T-helper 17 cell (primary cell): ENCODE measurements at regions not wholly inside any gene's neighbourhood (a gene's known extent, or its start where the extent isn't known, plus 50 kb on each side); places are given as distances from the start of the nearest gene placed in this dataset.
"Not testable (repeated sequence)": the region's sequence is repeated elsewhere in the genome, so short reads cannot be mapped to it uniquely, and the experiment has no call there.

Experiments used
- ATAC-seq: fragments of 150-1000 bp; cut with Tn5 transposase; 2 replicates; pipeline ENCODE4 v1.10.0; 2021; ENCODE audit warnings: mild to moderate bottlenecking, moderate library complexity
- DNase-seq, 3 donors: peaks; one replicate each; pipeline versions ENCODE4 v3.0.0 to v3.0.0-alpha.2; 2020 to 2021
- H3K9me3 ChIP-seq: one replicate; pipeline ENCODE4 v1.7.0; 2013; ENCODE audit warnings: low read length, mild to moderate bottlenecking; ENCODE audit not compliant: control insufficient read depth, poor library complexity, severe bottlenecking
- H3K27ac Mint-ChIP-seq: one replicate; pipeline ENCODE4 v1.8.0; 2022; ENCODE audit warnings: mild to moderate bottlenecking, moderate library complexity, mixed read lengths
- H3K27me3 Mint-ChIP-seq: one replicate; pipeline ENCODE4 v1.8.0; 2022; ENCODE audit warnings: mixed read lengths
- H3K36me3 Mint-ChIP-seq: one replicate; pipeline ENCODE4 v1.8.0; 2022; ENCODE audit warnings: low read depth, mixed read lengths
- H3K4me1 Mint-ChIP-seq: one replicate; pipeline ENCODE4 v1.8.0; 2022; ENCODE audit warnings: mild to moderate bottlenecking, mixed read lengths
- H3K4me3 Mint-ChIP-seq: one replicate; pipeline ENCODE4 v1.8.0; 2022; ENCODE audit warnings: mild to moderate bottlenecking, moderate library complexity, mixed read lengths

- DNase-seq, ATAC-seq, H3K27me3 Mint-ChIP-seq, H3K4me3 Mint-ChIP-seq, H3K9me3 ChIP-seq, H3K27ac Mint-ChIP-seq, H3K4me1 Mint-ChIP-seq, H3K36me3 Mint-ChIP-seq: not testable (repeated sequence)
Observed at GRCh38 chr12:25710938-25711605, 158.0 kb upstream of the LMNTD1 start.

DNA sequence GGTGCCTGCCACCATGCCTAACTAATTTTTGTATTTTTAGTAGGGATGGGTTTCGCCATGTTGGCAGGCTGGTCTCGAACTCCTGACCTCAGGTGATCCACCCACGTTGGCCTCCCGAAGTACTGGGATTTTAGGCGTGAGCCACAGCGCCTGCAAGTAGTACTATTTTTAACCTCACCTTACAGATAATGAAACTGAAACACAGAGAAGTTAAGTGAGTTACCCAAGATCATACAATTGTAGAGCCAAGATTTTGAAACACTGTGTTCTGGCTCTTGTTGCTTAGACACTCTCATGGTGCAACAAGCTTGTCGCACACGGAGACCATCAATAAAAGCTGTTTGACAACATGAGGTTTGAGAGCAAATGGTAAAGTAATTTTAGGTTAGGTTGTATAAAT is 159.1 kb upstream of the LMNTD1 start:
- ATAC-seq (no peak), DNase-seq (no peak)
- H3K9me3 ChIP-seq: no peaks in the 10 kb centered on the region
- H3K27me3 Mint-ChIP-seq: no peaks in the 10 kb centered on the region
- H3K4me1 Mint-ChIP-seq: no peaks in the 10 kb centered on the region
- no peak overlapping the region for H3K27ac Mint-ChIP-seq
- H3K36me3 Mint-ChIP-seq: no peaks in the 10 kb centered on the region
- no peak overlapping the region for H3K4me3 Mint-ChIP-seq

GRCh38 chr12:25713264-25713663 is 160.2 kb upstream of the LMNTD1 start:
- DNase-seq: no peak
- H3K36me3 Mint-ChIP-seq: no peaks in the 10 kb centered on the region
- no peak overlapping the region for H3K4me3 Mint-ChIP-seq
- no peak for ATAC-seq
- H3K27me3 Mint-ChIP-seq: no peaks in the 10 kb centered on the region
- no peak overlapping the region for H3K27ac Mint-ChIP-seq
- no peaks in the 10 kb centered on the region for H3K4me1 Mint-ChIP-seq
- no peaks in the 10 kb centered on the region for H3K9me3 ChIP-seq

GRCh38 chr12:25714198-25714984 is 161.3 kb upstream of the LMNTD1 start:
- no peaks in the 10 kb centered on the region for H3K4me1 Mint-ChIP-seq
- no peak for ATAC-seq
- no peak overlapping the region for H3K4me3 Mint-ChIP-seq
- no peaks in the 10 kb centered on the region for H3K36me3 Mint-ChIP-seq
- no peak overlapping the region for H3K27ac Mint-ChIP-seq
- H3K9me3 ChIP-seq: no peaks in the 10 kb centered on the region
- H3K27me3 Mint-ChIP-seq: no peaks in the 10 kb centered on the region
- no peak for DNase-seq

DNA sequence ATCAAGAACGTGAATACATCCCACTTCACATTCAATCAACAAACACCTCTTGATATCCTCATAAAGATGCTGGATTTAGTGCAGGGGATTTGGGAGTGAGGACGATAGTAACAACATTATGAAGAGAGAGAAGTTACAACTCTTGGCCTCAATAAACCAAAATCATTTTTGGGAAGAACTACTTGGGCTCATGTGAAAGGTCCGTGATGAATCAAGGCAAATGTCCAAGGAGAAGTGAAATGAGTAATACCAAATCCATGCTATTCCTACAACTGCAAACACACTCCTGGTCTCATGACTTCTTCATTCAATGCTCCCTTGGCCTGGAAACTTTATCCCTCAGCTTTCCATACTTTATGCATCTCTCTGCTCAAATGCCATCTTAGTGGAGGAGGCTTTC is 162.0 kb upstream of the LMNTD1 start:
- H3K36me3 Mint-ChIP-seq: no peaks in the 10 kb centered on the region
- no peak for DNase-seq
- H3K27ac Mint-ChIP-seq: no peak overlapping the region
- no peak overlapping the region for H3K4me3 Mint-ChIP-seq
- no peak for ATAC-seq
- H3K4me1 Mint-ChIP-seq: no peaks in the 10 kb centered on the region
- H3K27me3 Mint-ChIP-seq: no peaks in the 10 kb centered on the region
- no peaks in the 10 kb centered on the region for H3K9me3 ChIP-seq

GRCh38 chr12:25716842-25717241 is 163.8 kb upstream of the LMNTD1 start:
- ATAC-seq (no peak), DNase-seq (no peak)
- Mint-ChIP-seq H3K4me1 (no peaks in the 10 kb centered on the region), H3K27ac (no peak overlapping the region), H3K4me3 (no peak overlapping the region), H3K36me3 (no peaks in the 10 kb centered on the region), H3K27me3 (no peaks in the 10 kb centered on the region)
- no peaks in the 10 kb centered on the region for H3K9me3 ChIP-seq

GRCh38 chr12:25717552-25717951 is 164.5 kb upstream of the LMNTD1 start:
- DNase-seq (no peak), ATAC-seq (no peak)
- no peak overlapping the region for H3K27ac Mint-ChIP-seq
- no peak overlapping the region for H3K4me3 Mint-ChIP-seq
- H3K9me3 ChIP-seq: no peaks in the 10 kb centered on the region
- H3K4me1 Mint-ChIP-seq: no peaks in the 10 kb centered on the region
- H3K36me3 Mint-ChIP-seq: no peaks in the 10 kb centered on the region
- H3K27me3 Mint-ChIP-seq: no peaks in the 10 kb centered on the region

DNA sequence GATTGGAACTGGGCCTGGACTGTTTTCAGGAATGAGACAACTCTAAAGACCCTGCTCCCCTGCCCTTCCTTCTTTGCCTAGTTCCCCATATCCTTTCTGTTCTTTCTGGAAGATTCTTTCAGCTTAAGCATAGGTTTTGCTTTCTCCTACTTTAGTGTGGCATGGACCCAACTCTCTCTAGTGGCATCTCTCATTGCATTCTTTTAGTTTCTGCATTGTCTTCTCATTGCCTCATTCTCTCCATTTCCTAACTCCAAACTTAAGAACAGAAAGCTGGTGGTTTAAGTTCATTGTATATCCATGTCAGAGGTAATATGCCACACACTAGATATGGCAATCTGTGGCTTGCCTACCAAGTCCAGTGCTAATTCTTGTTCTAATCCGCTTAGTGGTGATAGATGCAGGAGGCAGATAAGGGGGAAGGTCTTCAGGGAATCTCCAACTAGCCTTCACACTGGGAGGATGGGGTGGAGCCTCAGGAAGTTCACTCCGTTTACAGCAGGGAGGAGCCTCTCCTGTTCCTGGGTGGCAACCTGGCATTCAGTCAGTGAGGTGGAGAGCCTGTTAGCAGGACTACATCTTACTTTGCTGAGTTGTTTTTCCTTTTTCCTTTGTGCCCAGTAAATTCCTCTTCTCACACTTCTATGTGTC is 165.1 kb upstream of the LMNTD1 start:
- no peaks in the 10 kb centered on the region for H3K27me3 Mint-ChIP-seq
- ATAC-seq (no peak), DNase-seq (no peak)
- H3K36me3 Mint-ChIP-seq: no peaks in the 10 kb centered on the region
- H3K4me1 Mint-ChIP-seq: no peaks in the 10 kb centered on the region
- no peak overlapping the region for H3K4me3 Mint-ChIP-seq
- no peak overlapping the region for H3K27ac Mint-ChIP-seq
- H3K9me3 ChIP-seq: no peaks in the 10 kb centered on the region

DNA sequence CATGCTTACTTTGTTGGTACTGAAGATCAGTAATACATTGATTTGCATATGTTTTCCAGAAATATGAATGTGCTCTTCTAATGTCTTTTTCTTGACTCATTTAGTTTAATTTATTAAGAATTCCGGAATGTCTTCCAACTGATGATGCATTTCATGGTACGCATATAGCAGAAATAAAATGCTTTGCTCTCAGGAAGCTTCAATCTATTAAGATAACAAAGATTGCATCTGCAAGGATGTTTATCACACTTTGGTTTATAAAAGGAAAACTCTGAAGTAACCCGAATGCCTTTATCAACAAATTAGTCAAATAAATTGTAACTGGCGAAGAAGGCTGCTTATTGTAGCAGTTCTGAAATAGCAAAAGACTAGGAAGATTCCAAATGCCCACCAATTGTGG is 166.4 kb upstream of the LMNTD1 start:
- no peaks in the 10 kb centered on the region for H3K36me3 Mint-ChIP-seq
- H3K27me3 Mint-ChIP-seq: no peaks in the 10 kb centered on the region
- ATAC-seq (no peak), DNase-seq (no peak)
- H3K27ac Mint-ChIP-seq: no peak overlapping the region
- no peaks in the 10 kb centered on the region for H3K4me1 Mint-ChIP-seq
- no peak overlapping the region for H3K4me3 Mint-ChIP-seq
- H3K9me3 ChIP-seq: no peaks in the 10 kb centered on the region

DNA sequence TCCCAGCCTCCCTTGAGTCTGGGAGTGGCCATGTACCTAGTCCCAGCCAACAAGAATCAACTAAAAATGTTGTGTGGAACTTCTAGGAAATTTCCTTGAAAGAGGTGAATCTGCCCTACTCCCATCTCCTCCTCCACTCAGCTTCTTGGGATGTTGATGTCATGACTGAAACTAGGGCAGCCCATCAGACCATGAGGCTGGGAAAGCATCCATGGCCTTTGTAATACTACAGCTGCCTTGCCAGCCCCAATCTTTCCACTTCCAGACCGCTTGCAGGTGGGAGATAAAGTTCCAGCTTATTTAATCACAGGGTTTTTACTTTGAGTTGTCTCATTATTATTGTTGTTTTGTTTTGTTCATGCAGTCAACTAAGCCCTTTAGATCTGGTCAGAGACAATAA is 170.3 kb upstream of the LMNTD1 start:
- H3K27ac Mint-ChIP-seq: no peak overlapping the region
- no peak for DNase-seq
- ATAC-seq: no peak
- H3K9me3 ChIP-seq: no peaks in the 10 kb centered on the region
- H3K4me3 Mint-ChIP-seq: no peak overlapping the region
- H3K4me1 Mint-ChIP-seq: no peaks in the 10 kb centered on the region
- H3K36me3 Mint-ChIP-seq: no peaks in the 10 kb centered on the region
- no peaks in the 10 kb centered on the region for H3K27me3 Mint-ChIP-seq

- no peaks in the 10 kb centered on the region for H3K9me3 ChIP-seq
- H3K27ac Mint-ChIP-seq: no peak overlapping the region
- ATAC-seq (no peak), DNase-seq (no peak)
- H3K36me3 Mint-ChIP-seq: no peaks in the 10 kb centered on the region
- no peaks in the 10 kb centered on the region for H3K27me3 Mint-ChIP-seq
- H3K4me3 Mint-ChIP-seq: no peak overlapping the region
- no peaks in the 10 kb centered on the region for H3K4me1 Mint-ChIP-seq
Observed at GRCh38 chr12:25723921-25724491, 170.9 kb upstream of the LMNTD1 start.

- no peaks in the 10 kb centered on the region for H3K27me3 Mint-ChIP-seq
- no peak for ATAC-seq
Observed at GRCh38 chr12:25725470-25725869, 172.4 kb upstream of the LMNTD1 start.

DNA sequence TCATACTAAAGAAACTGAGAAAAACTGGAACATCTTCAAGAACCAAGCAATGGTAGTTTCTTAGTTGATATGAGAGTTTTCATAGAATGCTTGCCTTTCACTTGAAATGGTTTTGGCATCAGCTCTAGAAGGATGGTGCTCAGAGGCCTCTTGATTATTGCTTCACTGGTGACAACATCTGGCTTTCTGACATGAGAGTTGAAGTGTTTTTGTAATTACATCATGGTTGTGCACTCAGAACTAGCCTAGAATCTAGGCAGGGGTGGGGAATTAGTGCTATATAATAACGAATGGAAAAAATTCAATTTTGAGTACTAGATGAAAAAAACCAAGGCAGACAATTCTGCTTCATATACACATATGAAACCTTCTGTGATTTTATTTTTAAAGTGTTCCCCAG is 172.8 kb upstream of the LMNTD1 start:
- Mint-ChIP-seq H3K27me3 (no peaks in the 10 kb centered on the region), H3K27ac (no peak overlapping the region), H3K4me3 (no peak overlapping the region), H3K4me1 (no peaks in the 10 kb centered on the region), H3K36me3 (no peaks in the 10 kb centered on the region)
- DNase-seq (no peak), ATAC-seq (no peak)
- no peaks in the 10 kb centered on the region for H3K9me3 ChIP-seq

More at GRCh38 chr12:25725470-25725869, 172.4 kb upstream of the LMNTD1 start:
- Mint-ChIP-seq H3K36me3 (no peaks in the 10 kb centered on the region), H3K4me3 (no peak overlapping the region), H3K27ac (no peak overlapping the region), H3K4me1 (no peaks in the 10 kb centered on the region)
- DNase-seq: no peak
- no peaks in the 10 kb centered on the region for H3K9me3 ChIP-seq
